GM23338 (cell line): ENCODE measurements at regions not wholly inside any gene's neighbourhood (a gene's known extent, or its start where the extent isn't known, plus 50 kb on each side); places are given as distances from the start of the nearest gene placed in this dataset.

Source experiments
- CREB1 ChIP-seq: fragments of 250-450 bp; sonication (Bioruptor Pico); IDR thresholded peaks from 2 replicates; pipeline ENCODE4 v1.5.0; 2020; ENCODE audit warnings: low read depth, mild to moderate bottlenecking, moderate library complexity
- EZH2 ChIP-seq: fragments of 200-600 bp; sonication (generic); IDR thresholded peaks from one replicate; pipeline ENCODE4 v1.8.0; 2017; ENCODE audit warnings: antibody characterized with exemption, mild to moderate bottlenecking, low read depth; ENCODE audit not compliant: unreplicated experiment
- EZH2phosphoT487 ChIP-seq: fragments of 200-600 bp; sonication (generic); IDR thresholded peaks from one replicate; pipeline ENCODE4 v1.8.1; 2018; ENCODE audit warnings: antibody characterized with exemption; ENCODE audit not compliant: unreplicated experiment
- JUNB ChIP-seq: IDR thresholded peaks from one replicate; pipeline ENCODE4 v1.6.1; 2016; ENCODE audit warnings: antibody characterized with exemption; ENCODE audit not compliant: unreplicated experiment
- POLR2AphosphoS5 ChIP-seq: IDR thresholded peaks from 2 replicates; pipeline ENCODE4 v1.6.1; 2016; ENCODE audit warnings: antibody characterized with exemption, low read depth
- STAT1 ChIP-seq: IDR thresholded peaks from one replicate; pipeline ENCODE4 v1.6.1; 2016; ENCODE audit warnings: antibody characterized with exemption; ENCODE audit not compliant: unreplicated experiment
- ZNF331 ChIP-seq: fragments of 250-450 bp; sonication (Bioruptor Pico); IDR thresholded peaks from 2 replicates; pipeline ENCODE4 v1.5.0; 2020; ENCODE audit warnings: low read depth, mild to moderate bottlenecking, moderate library complexity
- TF ChIP-seq, protein P1 (sequence below), 2 experiments: fragments of 200-600 bp in 1 of 2; sonication (generic) in 1 of 2; conservative IDR thresholded peaks; 2 replicates each; pipeline versions ENCODE4 v1.5.1 to v1.6.1; 2016 to 2017; ENCODE audit warnings: antibody characterized with exemption in 2 of 2, low read depth in 2 of 2, mild to moderate bottlenecking in 2 of 2, moderate library complexity in 1 of 2
- TF ChIP-seq, protein P2 (sequence below): IDR thresholded peaks from one replicate; pipeline ENCODE4 v1.6.1; 2018; ENCODE audit warnings: antibody characterized with exemption; ENCODE audit not compliant: unreplicated experiment
- TF ChIP-seq, protein P3 (sequence below): IDR thresholded peaks from 2 replicates; pipeline ENCODE4 v1.6.1; 2016; ENCODE audit warnings: antibody characterized with exemption

- TF ChIP-seq, protein P1, sequence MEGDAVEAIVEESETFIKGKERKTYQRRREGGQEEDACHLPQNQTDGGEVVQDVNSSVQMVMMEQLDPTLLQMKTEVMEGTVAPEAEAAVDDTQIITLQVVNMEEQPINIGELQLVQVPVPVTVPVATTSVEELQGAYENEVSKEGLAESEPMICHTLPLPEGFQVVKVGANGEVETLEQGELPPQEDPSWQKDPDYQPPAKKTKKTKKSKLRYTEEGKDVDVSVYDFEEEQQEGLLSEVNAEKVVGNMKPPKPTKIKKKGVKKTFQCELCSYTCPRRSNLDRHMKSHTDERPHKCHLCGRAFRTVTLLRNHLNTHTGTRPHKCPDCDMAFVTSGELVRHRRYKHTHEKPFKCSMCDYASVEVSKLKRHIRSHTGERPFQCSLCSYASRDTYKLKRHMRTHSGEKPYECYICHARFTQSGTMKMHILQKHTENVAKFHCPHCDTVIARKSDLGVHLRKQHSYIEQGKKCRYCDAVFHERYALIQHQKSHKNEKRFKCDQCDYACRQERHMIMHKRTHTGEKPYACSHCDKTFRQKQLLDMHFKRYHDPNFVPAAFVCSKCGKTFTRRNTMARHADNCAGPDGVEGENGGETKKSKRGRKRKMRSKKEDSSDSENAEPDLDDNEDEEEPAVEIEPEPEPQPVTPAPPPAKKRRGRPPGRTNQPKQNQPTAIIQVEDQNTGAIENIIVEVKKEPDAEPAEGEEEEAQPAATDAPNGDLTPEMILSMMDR (conservative IDR thresholded peaks at IDR 0.05; ENCODE audit: low read depth in 2 of 2) = no peak
- TF ChIP-seq EZH2 (no peak), JUNB (no peak), POLR2AphosphoS5 (no peak), ZNF331 (CRISPR knock-in tag) (no peak), EZH2phosphoT487 (no peak), CREB1 (CRISPR knock-in tag) (no peak), STAT1 (no peak)
- TF ChIP-seq, protein P2, sequence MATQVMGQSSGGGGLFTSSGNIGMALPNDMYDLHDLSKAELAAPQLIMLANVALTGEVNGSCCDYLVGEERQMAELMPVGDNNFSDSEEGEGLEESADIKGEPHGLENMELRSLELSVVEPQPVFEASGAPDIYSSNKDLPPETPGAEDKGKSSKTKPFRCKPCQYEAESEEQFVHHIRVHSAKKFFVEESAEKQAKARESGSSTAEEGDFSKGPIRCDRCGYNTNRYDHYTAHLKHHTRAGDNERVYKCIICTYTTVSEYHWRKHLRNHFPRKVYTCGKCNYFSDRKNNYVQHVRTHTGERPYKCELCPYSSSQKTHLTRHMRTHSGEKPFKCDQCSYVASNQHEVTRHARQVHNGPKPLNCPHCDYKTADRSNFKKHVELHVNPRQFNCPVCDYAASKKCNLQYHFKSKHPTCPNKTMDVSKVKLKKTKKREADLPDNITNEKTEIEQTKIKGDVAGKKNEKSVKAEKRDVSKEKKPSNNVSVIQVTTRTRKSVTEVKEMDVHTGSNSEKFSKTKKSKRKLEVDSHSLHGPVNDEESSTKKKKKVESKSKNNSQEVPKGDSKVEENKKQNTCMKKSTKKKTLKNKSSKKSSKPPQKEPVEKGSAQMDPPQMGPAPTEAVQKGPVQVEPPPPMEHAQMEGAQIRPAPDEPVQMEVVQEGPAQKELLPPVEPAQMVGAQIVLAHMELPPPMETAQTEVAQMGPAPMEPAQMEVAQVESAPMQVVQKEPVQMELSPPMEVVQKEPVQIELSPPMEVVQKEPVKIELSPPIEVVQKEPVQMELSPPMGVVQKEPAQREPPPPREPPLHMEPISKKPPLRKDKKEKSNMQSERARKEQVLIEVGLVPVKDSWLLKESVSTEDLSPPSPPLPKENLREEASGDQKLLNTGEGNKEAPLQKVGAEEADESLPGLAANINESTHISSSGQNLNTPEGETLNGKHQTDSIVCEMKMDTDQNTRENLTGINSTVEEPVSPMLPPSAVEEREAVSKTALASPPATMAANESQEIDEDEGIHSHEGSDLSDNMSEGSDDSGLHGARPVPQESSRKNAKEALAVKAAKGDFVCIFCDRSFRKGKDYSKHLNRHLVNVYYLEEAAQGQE = no peak
- TF ChIP-seq, protein P3, sequence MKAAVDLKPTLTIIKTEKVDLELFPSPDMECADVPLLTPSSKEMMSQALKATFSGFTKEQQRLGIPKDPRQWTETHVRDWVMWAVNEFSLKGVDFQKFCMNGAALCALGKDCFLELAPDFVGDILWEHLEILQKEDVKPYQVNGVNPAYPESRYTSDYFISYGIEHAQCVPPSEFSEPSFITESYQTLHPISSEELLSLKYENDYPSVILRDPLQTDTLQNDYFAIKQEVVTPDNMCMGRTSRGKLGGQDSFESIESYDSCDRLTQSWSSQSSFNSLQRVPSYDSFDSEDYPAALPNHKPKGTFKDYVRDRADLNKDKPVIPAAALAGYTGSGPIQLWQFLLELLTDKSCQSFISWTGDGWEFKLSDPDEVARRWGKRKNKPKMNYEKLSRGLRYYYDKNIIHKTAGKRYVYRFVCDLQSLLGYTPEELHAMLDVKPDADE = no peak
Observed at GRCh38 chr3:178397202-178397601, 139.0 kb upstream of the KCNMB2 start.
